Activated T-cell treated with anti-CD3 and anti-CD28 coated beads for 48 hours (primary cell): ENCODE measurements at regions not wholly inside any gene's neighbourhood (a gene's known extent, or its start where the extent isn't known, plus 50 kb on each side); places are given as distances from the start of the nearest gene placed in this dataset.

Source experiments
- DNase-seq: peaks from one replicate; pipeline ENCODE4 v3.0.0-alpha.2; 2020; ENCODE audit warnings: low read depth

- no peak for DNase-seq
These were observed 437.1 kb downstream of the RWDD3 start for GRCh38 chr1:95671098-95671497.

- DNase-seq = no peak
These were observed 445.3 kb downstream of the RWDD3 start for GRCh38 chr1:95679262-95679661.

GRCh38 chr1:95685081-95685480, 451.1 kb downstream of the RWDD3 start:
- no peak for DNase-seq

- DNase-seq = no peak
These were observed 452.2 kb downstream of the RWDD3 start for GRCh38 chr1:95686217-95686616.

- DNase-seq = no peak
These were observed 465.3 kb downstream of the RWDD3 start for GRCh38 chr1:95699149-95699953.

GRCh38 chr1:95701450-95702173, 467.6 kb downstream of the RWDD3 start:
- DNase-seq = no peak

GRCh38 chr1:95703046-95703445, 469.0 kb downstream of the RWDD3 start:
- DNase-seq = no peak

- no peak for DNase-seq
These were observed 482.1 kb downstream of the RWDD3 start for GRCh38 chr1:95716097-95716496.

GRCh38 chr1:95716550-95716949, 482.5 kb downstream of the RWDD3 start:
- no peak for DNase-seq

- DNase-seq = no peak
These were observed 489.3 kb downstream of the RWDD3 start for GRCh38 chr1:95723346-95723745.

- DNase-seq = no peak
These were observed 494.8 kb downstream of the RWDD3 start for GRCh38 chr1:95728841-95729240.

- no peak for DNase-seq
These were observed 497.0 kb downstream of the RWDD3 start for GRCh38 chr1:95730986-95731385.

- DNase-seq = no peak
These were observed 497.5 kb downstream of the RWDD3 start for GRCh38 chr1:95731466-95731865.

- no peak for DNase-seq
These were observed 499.0 kb downstream of the RWDD3 start for GRCh38 chr1:95733031-95733430.

GRCh38 chr1:95733671-95734070, 499.7 kb downstream of the RWDD3 start:
- no peak for DNase-seq

- no peak for DNase-seq
These were observed 500.6 kb downstream of the RWDD3 start for GRCh38 chr1:95734560-95734959.

- no peak for DNase-seq
These were observed 508.6 kb downstream of the RWDD3 start for GRCh38 chr1:95742591-95743089.

GRCh38 chr1:95744731-95745130, 510.7 kb downstream of the RWDD3 start:
- DNase-seq = no peak

- DNase-seq = no peak
These were observed 518.7 kb downstream of the RWDD3 start for GRCh38 chr1:95752515-95753381.

GRCh38 chr1:95753382-95754016, 519.5 kb downstream of the RWDD3 start:
- DNase-seq = no peak

- DNase-seq = no peak
These were observed 520.4 kb downstream of the RWDD3 start for GRCh38 chr1:95754412-95754811.

GRCh38 chr1:95766036-95766435, 532.0 kb downstream of the RWDD3 start:
- DNase-seq = no peak
